ENCODE measurements at regions not wholly inside any gene's neighbourhood (a gene's known extent, or its start where the extent isn't known, plus 50 kb on each side); places are given as distances from the start of the nearest gene placed in this dataset.
"Not testable (repeated sequence)": the region's sequence is repeated elsewhere in the genome, so short reads cannot be mapped to it uniquely, and the experiment has no call there.

GRCh38 chr9:85359161-85359560 lies 382.6 kb downstream of the AGTPBP1 start:
- DNase-seq = no peak
- intact Hi-C loops (cut with micrococcal nuclease) = no loop called here
- no peak for ATAC-seq

DNA sequence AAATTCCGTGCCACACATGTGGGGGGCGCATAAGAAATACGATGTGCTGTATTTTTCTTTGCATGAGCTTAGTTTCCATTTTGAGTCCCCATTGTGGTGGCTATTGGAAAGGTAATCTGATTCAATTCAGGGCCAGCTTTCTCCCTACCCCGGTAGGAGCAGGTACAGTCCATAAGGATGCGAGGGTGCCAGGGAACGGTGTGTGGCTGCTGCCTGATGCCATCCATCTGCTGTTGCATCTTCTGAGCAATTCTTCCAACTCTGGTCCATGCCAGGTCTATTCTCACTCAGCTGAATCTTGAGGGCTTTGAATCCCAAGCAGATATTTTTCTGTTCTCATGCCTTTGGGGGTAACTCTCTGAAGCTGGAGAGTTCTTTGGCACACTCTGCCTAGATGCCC lies 392.7 kb downstream of the AGTPBP1 start:
- no peak for ATAC-seq
- no peak for DNase-seq
- intact Hi-C loops (cut with micrococcal nuclease) = no loop called here

- DNase-seq (no peak), ATAC-seq (no peak)
- intact Hi-C loops (cut with micrococcal nuclease) = no loop called here
Measured at GRCh38 chr9:85347541-85347940, 394.2 kb downstream of the AGTPBP1 start.

- no peak for DNase-seq
- intact Hi-C loops (cut with micrococcal nuclease) = no loop called here
- no peak for ATAC-seq
Measured at GRCh38 chr9:85344901-85345300, 396.9 kb downstream of the AGTPBP1 start.

- intact Hi-C loops (cut with micrococcal nuclease) = no loop called here
- DNase-seq = no peak
- no peak for ATAC-seq
Measured at GRCh38 chr9:85339338-85339737, 402.4 kb downstream of the AGTPBP1 start.

GRCh38 chr9:85334228-85334627 lies 407.5 kb downstream of the AGTPBP1 start:
- no peak for DNase-seq
- no peak for ATAC-seq
- intact Hi-C loops (cut with micrococcal nuclease) = no loop called here

DNA sequence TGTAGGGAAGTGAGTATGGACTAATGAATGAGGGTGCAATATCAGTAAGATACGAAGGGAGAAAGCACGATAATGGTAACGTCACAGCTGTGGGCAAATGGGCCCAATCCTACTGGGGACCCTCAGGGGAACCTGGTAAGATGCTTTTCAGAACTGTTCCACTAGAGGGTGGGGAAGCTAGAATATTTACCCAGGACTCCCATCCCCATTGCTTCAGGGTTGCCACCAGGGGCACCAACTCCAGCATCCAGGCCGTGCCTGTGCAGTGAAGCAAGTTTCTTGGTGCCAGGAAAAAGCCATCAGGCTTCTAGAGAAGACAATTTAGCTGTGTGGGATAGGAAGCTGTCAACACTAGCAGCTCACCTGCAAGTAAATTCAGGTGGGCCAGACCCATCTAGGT lies 409.3 kb downstream of the AGTPBP1 start:
- DNase-seq (no peak), ATAC-seq (no peak)
- intact Hi-C loops (cut with micrococcal nuclease) = no loop called here

GRCh38 chr9:85331626-85332025 lies 410.1 kb downstream of the AGTPBP1 start:
- intact Hi-C loops (cut with micrococcal nuclease) = no loop called here
- ATAC-seq (no peak), DNase-seq (no peak)

GRCh38 chr9:85322592-85322991 lies 419.2 kb downstream of the AGTPBP1 start:
- ATAC-seq (no peak), DNase-seq (no peak)
- intact Hi-C loops (cut with micrococcal nuclease) = no loop called here

DNA sequence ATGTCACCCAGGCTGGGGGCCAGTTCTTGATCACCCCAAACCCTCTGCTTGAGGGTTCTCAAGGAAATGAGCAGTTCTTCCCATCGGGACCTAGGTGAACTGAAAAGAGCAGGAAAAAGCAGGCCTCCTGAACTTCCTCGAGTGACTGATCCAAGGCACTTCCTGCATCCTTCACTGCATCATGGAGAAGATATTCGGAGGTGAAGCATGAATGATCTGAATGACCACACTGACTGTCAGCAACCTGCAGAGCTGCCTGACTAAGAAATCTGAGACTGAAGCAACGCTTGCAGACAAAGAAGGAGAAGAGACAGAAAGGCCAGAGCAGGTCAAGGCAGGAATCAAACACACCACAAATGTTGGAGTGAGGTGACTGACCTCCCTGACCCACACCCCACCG lies 420.2 kb downstream of the AGTPBP1 start:
- intact Hi-C loops (cut with micrococcal nuclease) = no loop called here
- ATAC-seq = no peak
- DNase-seq = no peak

DNA sequence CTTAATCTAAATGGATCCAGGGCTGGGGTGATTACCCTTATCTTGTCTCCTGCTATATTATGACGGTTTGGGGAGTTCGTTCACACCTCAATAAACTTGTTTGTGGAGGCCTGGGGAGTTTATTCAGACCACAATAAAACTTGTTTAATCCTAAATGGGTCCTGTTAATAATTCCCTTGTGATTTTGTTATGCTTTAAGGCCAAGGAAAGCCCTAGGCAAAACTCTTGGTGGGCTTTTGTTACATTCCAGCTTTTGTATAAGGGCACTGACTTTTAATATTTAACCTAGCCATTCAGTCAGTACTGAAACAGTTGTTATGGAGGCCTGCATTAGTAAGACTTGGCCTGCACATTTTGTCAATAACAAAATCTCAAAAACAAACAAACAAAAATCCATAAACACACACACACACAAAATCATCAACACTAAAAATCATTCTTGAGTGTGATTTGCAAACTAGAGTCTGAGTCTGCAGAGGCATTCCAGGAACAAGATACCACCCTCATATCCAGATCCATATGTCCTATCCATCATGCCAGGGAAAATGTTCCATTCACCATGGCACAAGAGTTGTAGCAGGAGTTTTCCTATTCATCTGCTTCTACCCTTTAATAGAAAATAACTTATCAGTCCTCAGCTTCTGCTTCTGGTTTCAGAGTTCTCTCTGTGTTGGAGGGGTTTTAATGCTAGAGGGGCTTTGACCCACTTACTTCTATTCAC lies 421.7 kb downstream of the AGTPBP1 start:
- intact Hi-C loops (cut with micrococcal nuclease) = no loop called here
- DNase-seq (no peak), ATAC-seq (no peak)

DNA sequence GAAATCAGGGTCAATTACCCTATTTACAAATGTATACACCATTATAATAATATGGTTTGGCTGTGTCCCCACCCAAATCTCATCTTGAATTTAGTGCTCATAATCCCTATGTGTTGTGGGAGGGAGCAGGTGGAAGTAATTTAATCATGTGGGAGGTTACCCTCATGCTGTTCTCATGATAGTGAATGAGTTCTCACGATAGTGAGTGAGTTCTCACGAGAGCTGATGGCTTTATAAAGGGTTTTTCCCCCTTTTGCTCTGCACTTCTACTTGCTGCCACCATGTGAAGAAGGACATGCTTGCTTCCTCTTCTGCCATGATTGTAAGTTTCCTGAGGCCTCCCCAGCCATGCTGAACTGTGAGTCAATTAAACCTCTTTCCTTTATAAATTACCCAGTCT lies 426.2 kb downstream of the AGTPBP1 start:
- DNase-seq; ATAC-seq; intact Hi-C loops (cut with micrococcal nuclease): not testable (repeated sequence)

GRCh38 chr9:85310573-85310972 lies 431.2 kb downstream of the AGTPBP1 start:
- intact Hi-C loops (cut with micrococcal nuclease) = no loop called here
- no peak for ATAC-seq
- no peak for DNase-seq

DNA sequence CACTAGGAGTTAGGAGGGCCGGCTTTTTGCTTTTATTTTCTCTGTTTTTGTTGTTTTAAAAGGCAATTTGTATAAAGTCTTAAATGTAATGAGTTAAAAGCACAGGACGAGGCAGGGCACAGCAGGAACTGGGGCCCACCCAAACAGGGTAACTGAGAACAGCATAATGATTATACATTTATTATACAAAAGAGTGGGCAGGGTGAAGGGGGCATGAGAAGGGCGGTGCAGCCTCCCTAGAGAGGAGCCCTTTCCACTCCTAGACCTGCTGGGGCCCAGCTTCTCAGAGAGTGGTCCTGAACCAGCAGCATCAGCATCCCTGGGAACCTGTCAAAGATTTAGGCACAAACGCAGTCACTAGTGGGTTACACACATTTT lies 438.0 kb downstream of the AGTPBP1 start:
- intact Hi-C loops (cut with micrococcal nuclease) = no loop called here
- no peak for DNase-seq
- no peak for ATAC-seq

DNA sequence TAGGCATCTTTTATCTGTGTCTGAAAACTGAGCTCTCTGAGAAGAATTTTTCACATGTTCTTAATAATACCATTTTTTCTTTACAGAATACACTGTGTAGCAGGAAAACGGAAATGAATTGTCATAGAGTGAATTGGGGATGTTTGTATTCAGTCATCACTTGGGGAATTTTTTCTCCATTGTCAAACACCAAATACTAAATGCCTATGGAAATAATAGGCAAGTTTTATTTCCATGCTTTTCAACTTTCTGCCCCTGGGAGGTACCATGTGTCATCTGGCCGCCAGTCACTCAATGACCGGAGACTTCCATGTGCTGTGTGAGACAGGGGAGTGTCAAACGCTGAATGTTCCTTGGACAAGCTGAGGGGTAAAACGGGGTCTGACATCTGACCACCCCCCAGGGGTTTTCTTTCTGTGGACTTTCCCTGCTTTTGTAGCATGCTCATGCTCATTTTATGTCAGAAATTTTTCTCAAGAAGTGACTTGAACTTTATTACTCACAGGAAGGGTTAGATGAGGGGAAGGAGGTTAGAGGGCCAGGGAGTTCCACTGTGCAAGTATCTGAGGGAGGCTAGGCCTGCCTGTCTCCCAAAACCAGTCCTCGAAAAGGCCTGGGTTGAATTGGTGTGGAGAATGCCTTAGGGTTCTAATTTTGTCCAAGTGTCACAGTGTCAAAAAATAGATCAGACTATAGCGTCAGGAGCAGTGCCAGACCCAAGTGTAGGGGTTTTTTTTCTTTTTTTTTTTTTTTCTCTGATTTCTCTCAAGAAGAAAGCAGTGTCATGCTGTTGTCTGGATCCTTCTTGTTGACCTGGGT lies 438.6 kb downstream of the AGTPBP1 start:
- ATAC-seq (peak; percentile 52), DNase-seq (no peak)
- intact Hi-C loops (cut with micrococcal nuclease) = no loop called here

- intact Hi-C loops (cut with micrococcal nuclease) = no loop called here
- no peak for ATAC-seq
- no peak for DNase-seq
Measured at GRCh38 chr9:85298499-85298898, 443.3 kb downstream of the AGTPBP1 start.

DNA sequence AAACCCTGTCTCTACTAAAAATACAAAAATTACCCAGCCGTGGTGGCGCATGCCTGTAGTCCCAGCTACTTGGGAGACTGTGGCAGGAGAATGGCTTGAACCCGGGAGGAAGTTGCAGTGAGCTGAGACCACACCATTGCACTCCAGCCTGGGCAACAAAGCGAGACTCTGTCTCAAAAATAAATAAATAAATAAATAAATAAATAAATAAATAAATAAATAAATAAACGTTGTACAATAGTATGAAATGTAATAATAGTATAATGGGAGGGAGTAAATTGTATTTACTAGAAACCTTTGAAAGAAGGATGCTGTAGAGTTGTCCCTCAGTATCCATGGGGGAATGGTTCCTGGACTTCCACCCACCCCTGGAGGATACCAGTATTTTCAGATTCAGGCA lies 446.5 kb downstream of the AGTPBP1 start:
- DNase-seq; ATAC-seq; intact Hi-C loops (cut with micrococcal nuclease): not testable (repeated sequence)

GRCh38 chr9:85292261-85292660 lies 449.5 kb downstream of the AGTPBP1 start:
- ATAC-seq (no peak), DNase-seq (no peak)
- intact Hi-C loops (cut with micrococcal nuclease) = no loop called here

GRCh38 chr9:85291266-85291665 lies 450.5 kb downstream of the AGTPBP1 start:
- intact Hi-C loops (cut with micrococcal nuclease) = no loop called here
- DNase-seq (no peak), ATAC-seq (no peak)

DNA sequence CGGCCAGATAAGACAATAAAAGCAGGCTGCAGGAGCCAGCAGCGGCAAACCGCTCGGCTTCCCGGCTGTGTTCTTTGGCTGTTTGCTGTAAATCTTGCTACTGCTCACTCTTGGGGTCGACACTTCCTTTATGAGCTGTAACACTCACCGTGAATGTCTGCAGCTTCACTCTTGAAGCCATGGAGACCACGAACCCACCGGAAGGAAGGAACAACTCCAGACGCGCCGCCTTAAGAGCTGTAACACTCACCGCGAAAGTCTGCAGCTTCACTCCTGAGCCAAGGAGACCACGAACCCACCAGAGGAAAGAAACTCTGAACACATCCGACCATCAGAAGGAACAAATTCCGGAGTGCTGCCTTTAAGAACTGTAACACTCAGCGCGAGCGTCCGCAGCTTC lies 451.7 kb downstream of the AGTPBP1 start:
- intact Hi-C loops (cut with micrococcal nuclease) = no loop called here
- no peak for DNase-seq
- ATAC-seq = no peak

- intact Hi-C loops (cut with micrococcal nuclease) = no loop called here
- DNase-seq (no peak), ATAC-seq (no peak)
Measured at GRCh38 chr9:85289142-85289541, 452.6 kb downstream of the AGTPBP1 start.

Data from left ventricle myocardium superior (tissue), 1 donor.